Fibroblast of lung (primary cell): ENCODE measurements at regions not wholly inside any gene's neighbourhood (a gene's known extent, or its start where the extent isn't known, plus 50 kb on each side); places are given as distances from the start of the nearest gene placed in this dataset.

ENCODE experiments used
- DNase-seq, 2 donors: peaks; one replicate each; pipeline versions ENCODE4 v3.0.0 to v3.0.0-alpha.2; 2010; ENCODE audit warnings: low read depth in 2 of 2
- H2AFZ ChIP-seq: 2 replicates; pipeline ENCODE4 v1.5.1; 2012; ENCODE audit warnings: low read length, control low read depth, inconsistent platforms
- H3K27ac ChIP-seq: 2 replicates; pipeline ENCODE4 v1.5.1; 2011; ENCODE audit warnings: low read length, control low read depth; ENCODE audit not compliant: insufficient read depth
- H3K27me3 ChIP-seq: 2 replicates; pipeline ENCODE4 v1.5.1; 2011; ENCODE audit warnings: mild to moderate bottlenecking, low read length; ENCODE audit not compliant: control insufficient read depth, insufficient read depth
- H3K36me3 ChIP-seq: 2 replicates; pipeline ENCODE4 v1.5.1; 2011; ENCODE audit warnings: low read length; ENCODE audit not compliant: control insufficient read depth, insufficient read depth
- H3K4me1 ChIP-seq: 2 replicates; pipeline ENCODE4 v1.5.1; 2011; ENCODE audit warnings: low read length; ENCODE audit not compliant: control insufficient read depth, insufficient read depth; ENCODE audit errors: extremely low read depth
- H3K4me2 ChIP-seq: 2 replicates; pipeline ENCODE4 v1.5.1; 2011; ENCODE audit warnings: low read length, control low read depth; ENCODE audit not compliant: insufficient read depth; ENCODE audit errors: extremely low read depth
- H3K4me3 ChIP-seq, 4 experiments: fragments of 200-600 bp in 1 of 4; sonication (generic) in 1 of 4; replicated peaks in 1 of 4; 2 replicates each; pipeline ENCODE4 v1.5.1; 2011 to 2016; ENCODE audit warnings: low read length in 4 of 4, low read depth in 3 of 4, mild to moderate bottlenecking in 3 of 4, control low read depth in 2 of 4, inconsistent platforms in 1 of 4, mixed read lengths in 1 of 4; ENCODE audit not compliant: insufficient read depth in 1 of 4; ENCODE audit errors: control extremely low read depth in 1 of 4
- H3K79me2 ChIP-seq: 2 replicates; pipeline ENCODE4 v1.5.1; 2012; ENCODE audit warnings: mild to moderate bottlenecking, low read length, inconsistent platforms; ENCODE audit not compliant: control insufficient read depth, insufficient read depth
- H3K9ac ChIP-seq: 2 replicates; pipeline ENCODE4 v1.5.1; 2011; ENCODE audit warnings: mild to moderate bottlenecking, low read length, control low read depth; ENCODE audit not compliant: insufficient read depth
- H3K9me3 ChIP-seq: 2 replicates; pipeline ENCODE4 v1.5.1; 2012; ENCODE audit warnings: low read depth, low read length; ENCODE audit not compliant: control insufficient read depth, insufficient read depth
- H4K20me1 ChIP-seq: 2 replicates; pipeline ENCODE4 v1.5.1; 2011; ENCODE audit warnings: low read length; ENCODE audit not compliant: control insufficient read depth, insufficient read depth; ENCODE audit errors: extremely low read depth
- CTCF ChIP-seq, 2 donors: IDR thresholded peaks in 1 of 2; conservative IDR thresholded peaks in 1 of 2; 1 replicate in 1 of 2; 2 replicates in 1 of 2; pipeline ENCODE4 v1.5.1; 2011 to 2012; ENCODE audit warnings: low read length in 2 of 2, control low read depth in 1 of 2, inconsistent platforms in 1 of 2, low read depth in 1 of 2, mild to moderate bottlenecking in 1 of 2
- EZH2 ChIP-seq: IDR thresholded peaks from 2 replicates; pipeline ENCODE4 v1.5.1; 2012; ENCODE audit warnings: low read length, control low read depth, mild to moderate bottlenecking; ENCODE audit errors: missing control alignments

GRCh38 chr3:113158171-113158570 lies 53.2 kb upstream of the BOC start:
- H3K4me2 ChIP-seq, result no peak overlapping the region
- H3K4me3 ChIP-seq, result no peak overlapping the region
- H3K36me3 ChIP-seq, result no peaks in the 10 kb centered on the region

More at GRCh38 chr3:113158171-113158570, 53.2 kb upstream of the BOC start:
- no peaks in the 10 kb centered on the region for H3K27me3 ChIP-seq
- H3K27ac ChIP-seq, result no peak overlapping the region
- no peak overlapping the region for H3K9ac ChIP-seq
- no peak for DNase-seq
- H3K79me2 ChIP-seq, result no peaks in the 10 kb centered on the region
- no peaks in the 10 kb centered on the region for H4K20me1 ChIP-seq
- no peaks in the 10 kb centered on the region for H3K4me1 ChIP-seq
- no peak overlapping the region for H2AFZ ChIP-seq
- TF ChIP-seq EZH2 (no peak), CTCF (conservative IDR thresholded peaks at IDR 0.05 in 1 of 2, IDR thresholded peaks at IDR 0.05 in 1 of 2; ENCODE audit: low read depth in 1 of 2, low read length in 2 of 2) (no peak)
- no peaks in the 10 kb centered on the region for H3K9me3 ChIP-seq
